ENCODE measurements at regions not wholly inside any gene's neighbourhood (a gene's known extent, or its start where the extent isn't known, plus 50 kb on each side); places are given as distances from the start of the nearest gene placed in this dataset.

DNA sequence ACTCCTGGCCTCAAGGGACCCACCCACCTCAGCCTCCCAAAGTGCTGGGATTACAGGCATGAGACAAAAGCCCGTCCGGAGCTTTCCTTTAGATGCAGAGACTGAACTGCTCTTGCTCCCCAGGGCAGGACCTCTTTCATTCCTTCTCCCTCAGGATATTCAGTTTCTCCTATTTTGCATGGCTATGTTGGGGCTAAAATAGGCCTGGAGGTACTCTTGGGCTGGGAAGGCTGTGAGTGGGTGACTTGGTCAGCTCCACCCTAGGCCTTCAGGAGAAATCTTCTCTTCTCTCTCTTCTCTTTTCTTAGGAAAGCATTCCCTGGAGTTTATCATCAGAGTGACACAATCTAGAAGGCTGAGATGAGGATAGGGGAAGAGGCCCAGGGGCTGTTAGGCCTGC, 126.4 kb downstream of the LRRC70 start:
- TF ChIP-seq CTCF (IDR thresholded peaks at IDR 0.05): no peak

DNA sequence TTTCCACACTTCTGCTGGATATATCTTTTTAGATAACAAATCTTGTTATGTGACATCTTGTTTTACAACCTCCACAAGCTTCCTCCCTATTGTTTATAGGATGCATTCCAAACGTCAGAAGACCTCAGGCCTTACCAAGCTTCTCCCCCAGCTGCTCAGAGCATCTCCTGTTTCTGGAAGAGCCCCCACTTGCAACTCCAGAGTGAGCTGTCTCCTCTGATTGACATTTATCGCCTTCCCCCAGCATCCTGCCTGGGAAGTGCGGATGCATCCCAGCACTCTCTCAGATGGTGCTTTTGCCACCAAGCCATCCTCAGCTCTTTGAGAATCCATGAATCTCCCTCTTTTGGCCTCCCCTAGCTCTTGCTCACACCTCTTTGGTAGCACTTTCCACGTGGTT, 123.5 kb downstream of the LRRC70 start:
- no peak for TF ChIP-seq CTCF (IDR thresholded peaks at IDR 0.05)

- TF ChIP-seq CTCF (IDR thresholded peaks at IDR 0.05): no peak
These were observed 122.4 kb downstream of the LRRC70 start for GRCh38 chr5:62701036-62701435.

DNA sequence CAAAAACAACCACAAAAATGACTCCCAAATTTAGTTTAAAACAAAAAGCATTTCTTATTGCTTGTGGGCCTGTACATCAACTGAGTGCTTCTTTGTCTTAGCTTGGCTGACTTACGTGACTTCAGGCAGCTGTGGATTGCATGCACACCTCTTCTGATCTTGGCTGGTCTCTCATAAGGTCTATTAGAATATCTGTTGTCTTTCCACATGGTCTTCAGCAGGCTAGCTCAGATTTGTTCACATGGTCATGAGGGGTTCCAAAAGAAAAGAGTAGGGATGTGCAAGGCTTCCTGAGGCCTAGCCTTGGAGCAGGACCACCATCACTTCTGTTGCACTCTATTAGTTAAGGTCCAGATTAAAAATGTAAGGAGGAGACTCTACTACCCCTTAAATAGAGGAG, 120.1 kb downstream of the LRRC70 start:
- TF ChIP-seq CTCF (IDR thresholded peaks at IDR 0.05): no peak

GRCh38 chr5:62695274-62695673, 116.7 kb downstream of the LRRC70 start:
- no peak for TF ChIP-seq CTCF (IDR thresholded peaks at IDR 0.05)

- no peak for TF ChIP-seq CTCF (IDR thresholded peaks at IDR 0.05)
These were observed 114.5 kb downstream of the LRRC70 start for GRCh38 chr5:62692946-62693713.

GRCh38 chr5:62691946-62692345, 113.3 kb downstream of the LRRC70 start:
- TF ChIP-seq CTCF (IDR thresholded peaks at IDR 0.05): no peak

GRCh38 chr5:62690421-62690820, 111.8 kb downstream of the LRRC70 start:
- no peak for TF ChIP-seq CTCF (IDR thresholded peaks at IDR 0.05)

Data from LNCAP (cell line).